ENCODE measurements at regions not wholly inside any gene's neighbourhood (a gene's known extent, or its start where the extent isn't known, plus 50 kb on each side); places are given as distances from the start of the nearest gene placed in this dataset.

- no peaks in the 10 kb centered on the region for H3K9me3 ChIP-seq
- H3K4me1 ChIP-seq, result no peaks in the 10 kb centered on the region
- 82 to 95% methylated on average over 1 of the region's 1 CpG for WGBS, 2 donors
- intact Hi-C loops (cut with DNase I; ENCODE audit: low total_unique reads), result no loop called here
- H3K4me3 ChIP-seq, result no peak overlapping the region
- DNase-seq, result no peak
- TF ChIP-seq, protein P1, sequence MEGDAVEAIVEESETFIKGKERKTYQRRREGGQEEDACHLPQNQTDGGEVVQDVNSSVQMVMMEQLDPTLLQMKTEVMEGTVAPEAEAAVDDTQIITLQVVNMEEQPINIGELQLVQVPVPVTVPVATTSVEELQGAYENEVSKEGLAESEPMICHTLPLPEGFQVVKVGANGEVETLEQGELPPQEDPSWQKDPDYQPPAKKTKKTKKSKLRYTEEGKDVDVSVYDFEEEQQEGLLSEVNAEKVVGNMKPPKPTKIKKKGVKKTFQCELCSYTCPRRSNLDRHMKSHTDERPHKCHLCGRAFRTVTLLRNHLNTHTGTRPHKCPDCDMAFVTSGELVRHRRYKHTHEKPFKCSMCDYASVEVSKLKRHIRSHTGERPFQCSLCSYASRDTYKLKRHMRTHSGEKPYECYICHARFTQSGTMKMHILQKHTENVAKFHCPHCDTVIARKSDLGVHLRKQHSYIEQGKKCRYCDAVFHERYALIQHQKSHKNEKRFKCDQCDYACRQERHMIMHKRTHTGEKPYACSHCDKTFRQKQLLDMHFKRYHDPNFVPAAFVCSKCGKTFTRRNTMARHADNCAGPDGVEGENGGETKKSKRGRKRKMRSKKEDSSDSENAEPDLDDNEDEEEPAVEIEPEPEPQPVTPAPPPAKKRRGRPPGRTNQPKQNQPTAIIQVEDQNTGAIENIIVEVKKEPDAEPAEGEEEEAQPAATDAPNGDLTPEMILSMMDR (IDR thresholded peaks at IDR 0.05), result no peak
- no peak for TF ChIP-seq POLR2A (IDR thresholded peaks at IDR 0.05)
- H3K36me3 ChIP-seq (ENCODE audit: low read depth, missing control alignments), result no peaks in the 10 kb centered on the region
- no peak overlapping the region for H3K27ac ChIP-seq
- H3K27me3 ChIP-seq, result no peaks in the 10 kb centered on the region
Measured at GRCh38 chr2:66000901-66001300, 434.0 kb upstream of the MEIS1 start.

DNA sequence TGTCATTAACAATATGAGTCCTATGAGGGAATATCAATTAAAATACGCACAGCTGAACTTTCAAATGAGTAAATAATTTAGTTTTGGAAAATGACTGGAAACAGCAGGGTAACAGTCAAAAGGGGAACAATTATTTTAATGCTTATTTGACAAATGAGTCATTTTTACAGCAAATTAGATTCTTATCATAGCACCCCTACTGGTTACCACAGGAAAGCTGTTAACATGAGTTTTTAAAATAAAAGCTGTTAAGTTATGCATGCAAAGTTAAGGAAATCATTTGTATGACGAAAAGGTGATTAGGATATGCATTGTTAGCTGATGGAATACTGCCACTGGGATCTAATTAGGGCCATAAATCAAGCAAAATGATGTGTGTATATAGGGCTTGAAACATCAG, 435.1 kb upstream of the MEIS1 start:
- Histone ChIP-seq H3K27ac (no peak overlapping the region), H3K4me1 (no peaks in the 10 kb centered on the region), H3K4me3 (no peak overlapping the region), H3K27me3 (no peaks in the 10 kb centered on the region), H3K9me3 (no peaks in the 10 kb centered on the region), H3K36me3 (ENCODE audit: low read depth, missing control alignments) (no peaks in the 10 kb centered on the region)
- WGBS, 2 donors, result 70 to 86% methylated on average over 2 of the region's 2 CpGs
- TF ChIP-seq, protein P1 (IDR thresholded peaks at IDR 0.05), result no peak
- no peak for TF ChIP-seq POLR2A (IDR thresholded peaks at IDR 0.05)
- no peak for DNase-seq
- intact Hi-C loops (cut with DNase I; ENCODE audit: low total_unique reads), result no loop called here

DNA sequence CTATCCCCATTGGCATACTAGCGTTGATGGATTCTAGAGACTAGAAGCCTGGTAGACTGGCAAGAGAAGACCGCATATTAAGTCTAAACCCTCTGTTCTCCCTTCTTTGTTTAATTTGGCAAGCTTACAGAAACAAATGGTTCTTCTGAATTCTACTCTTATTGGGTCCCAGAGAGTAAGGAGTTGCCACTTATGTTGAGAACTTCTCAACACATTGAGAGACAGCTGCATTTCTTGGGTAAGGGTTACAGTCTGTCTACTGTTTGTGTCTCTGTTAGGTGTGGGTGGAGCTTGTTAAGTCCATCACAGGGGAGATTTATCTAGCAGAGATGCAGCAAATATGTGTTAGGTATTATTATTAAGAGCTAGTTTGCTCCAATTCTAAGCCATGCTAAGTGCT, 435.8 kb upstream of the MEIS1 start:
- H3K4me1 ChIP-seq, result no peaks in the 10 kb centered on the region
- no peak overlapping the region for H3K4me3 ChIP-seq
- no peaks in the 10 kb centered on the region for H3K27me3 ChIP-seq
- H3K9me3 ChIP-seq, result no peaks in the 10 kb centered on the region
- DNase-seq, result no peak
- 59 to 64% methylated on average over 2 of the region's 2 CpGs for WGBS, 2 donors
- TF ChIP-seq, protein P1 (IDR thresholded peaks at IDR 0.05), result no peak
- no peak for TF ChIP-seq POLR2A (IDR thresholded peaks at IDR 0.05)
- intact Hi-C loops (cut with DNase I; ENCODE audit: low total_unique reads), result no loop called here
- no peaks in the 10 kb centered on the region for H3K36me3 ChIP-seq (ENCODE audit: low read depth, missing control alignments)
- H3K27ac ChIP-seq, result no peak overlapping the region

- DNase-seq, result no peak
- no peak for TF ChIP-seq POLR2A (IDR thresholded peaks at IDR 0.05)
- TF ChIP-seq, protein P1 (IDR thresholded peaks at IDR 0.05), result no peak
- Histone ChIP-seq H3K4me1 (no peaks in the 10 kb centered on the region), H3K9me3 (no peaks in the 10 kb centered on the region), H3K36me3 (ENCODE audit: low read depth, missing control alignments) (no peaks in the 10 kb centered on the region), H3K27ac (no peak overlapping the region), H3K27me3 (no peaks in the 10 kb centered on the region), H3K4me3 (no peak overlapping the region)
- 71 to 83% methylated on average over 1 of the region's 1 CpG for WGBS, 2 donors
- intact Hi-C loops (cut with DNase I; ENCODE audit: low total_unique reads), result no loop called here
Measured at GRCh38 chr2:65997961-65998360, 437.0 kb upstream of the MEIS1 start.

GRCh38 chr2:65992198-65992554, 442.7 kb upstream of the MEIS1 start:
- H3K27ac ChIP-seq, result no peak overlapping the region
- DNase-seq, result no peak
- H3K27me3 ChIP-seq, result no peaks in the 10 kb centered on the region
- H3K4me3 ChIP-seq, result no peak overlapping the region
- H3K36me3 ChIP-seq (ENCODE audit: low read depth, missing control alignments), result no peaks in the 10 kb centered on the region
- intact Hi-C loops (cut with DNase I; ENCODE audit: low total_unique reads), result no loop called here
- TF ChIP-seq, protein P1 (IDR thresholded peaks at IDR 0.05), result no peak
- TF ChIP-seq POLR2A (IDR thresholded peaks at IDR 0.05), result no peak
- WGBS, 2 donors, result 68 to 77% methylated on average over 4 of the region's 4 CpGs
- H3K4me1 ChIP-seq, result no peaks in the 10 kb centered on the region
- no peaks in the 10 kb centered on the region for H3K9me3 ChIP-seq
